SH-SY5Y (cell line): ENCODE measurements at regions not wholly inside any gene's neighbourhood (a gene's known extent, or its start where the extent isn't known, plus 50 kb on each side); places are given as distances from the start of the nearest gene placed in this dataset.

Experiments
- GATA2 ChIP-seq: IDR thresholded peaks from 2 replicates; pipeline ENCODE4 v1.6.1; 2011; ENCODE audit warnings: mild to moderate bottlenecking, low read depth, low read length
- GATA3 ChIP-seq: IDR thresholded peaks from 2 replicates; pipeline ENCODE4 v1.6.1; 2011; ENCODE audit warnings: low read depth, mild to moderate bottlenecking, low read length, moderate library complexity

DNA sequence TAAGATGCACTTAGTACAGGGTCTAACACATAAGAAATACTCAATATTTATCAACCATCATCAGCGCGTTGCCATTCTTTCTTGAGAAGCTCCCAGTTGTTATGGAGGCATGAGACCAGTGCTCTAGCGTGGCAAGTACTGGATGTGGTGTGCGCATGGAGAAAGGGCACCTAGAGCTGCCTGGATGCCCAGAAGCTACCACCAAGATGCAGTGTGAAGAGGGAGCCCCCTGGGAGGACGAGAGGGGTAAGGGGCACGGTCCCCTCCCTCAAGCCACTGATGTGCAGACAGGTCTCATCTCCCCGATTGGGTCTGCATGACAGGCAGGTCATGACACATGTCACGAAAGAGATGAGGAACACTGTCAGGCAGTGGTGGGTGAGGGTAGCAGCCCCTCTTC is 127.7 kb upstream of the CXCL14 start:
- TF ChIP-seq GATA2 (no peak), GATA3 (no peak)
